Calu3 (cell line): ENCODE measurements at regions not wholly inside any gene's neighbourhood (a gene's known extent, or its start where the extent isn't known, plus 50 kb on each side); places are given as distances from the start of the nearest gene placed in this dataset.
"Not testable (repeated sequence)": the region's sequence is repeated elsewhere in the genome, so short reads cannot be mapped to it uniquely, and the experiment has no call there.

Experiments used
- BruUV-seq: library from RNA; stranded (reverse); fragments of 400-500 nt; replicated peaks from 2 replicates; lab custom pipeline; 2021; lab: Mats Ljungman, UMichigan
- CTCF ChIA-PET: fragments of 300-600 bp; sonication (Branson Sonifier 250); formaldehyde crosslinking; loops from one replicate; lab custom pipeline; 2022; ENCODE audit warnings: antibody characterized with exemption; lab: Charles Lee
- DNase-seq: peaks from one replicate; pipeline ENCODE4 v3.0.0; 2022
- H3K27ac Mint-ChIP-seq: one replicate; pipeline ENCODE4 v1.8.0; 2022; ENCODE audit warnings: mixed read lengths; ENCODE audit not compliant: unreplicated experiment
- H3K27me3 Mint-ChIP-seq: one replicate; pipeline ENCODE4 v1.8.0; 2022; ENCODE audit warnings: mixed read lengths; ENCODE audit not compliant: unreplicated experiment
- H3K36me3 Mint-ChIP-seq: one replicate; pipeline ENCODE4 v1.8.0; 2022; ENCODE audit warnings: mild to moderate bottlenecking, moderate library complexity, mixed read lengths; ENCODE audit not compliant: insufficient read depth, unreplicated experiment
- H3K4me1 Mint-ChIP-seq: one replicate; pipeline ENCODE4 v1.8.0; 2022; ENCODE audit warnings: mild to moderate bottlenecking, low read depth, mixed read lengths; ENCODE audit not compliant: unreplicated experiment
- H3K4me3 Mint-ChIP-seq: one replicate; pipeline ENCODE4 v1.8.0; 2022; ENCODE audit warnings: mild to moderate bottlenecking, low read depth, moderate library complexity, mixed read lengths; ENCODE audit not compliant: unreplicated experiment
- H3K9me3 Mint-ChIP-seq: one replicate; pipeline ENCODE4 v1.8.0; 2022; ENCODE audit warnings: low read depth, mixed read lengths; ENCODE audit not compliant: unreplicated experiment
- intact Hi-C: fragments of 100-400 bp; cut with micrococcal nuclease; formaldehyde crosslinking; loops from one replicate; pipeline ENCODE4 v1.10.0; 2022; ENCODE audit not compliant: unreplicated experiment
- TF ChIP-seq, protein P1 (sequence below): fragments of 200-600 bp; IDR thresholded peaks from one replicate; pipeline ENCODE4 v1.8.0; 2022; ENCODE audit warnings: antibody characterized with exemption; ENCODE audit not compliant: unreplicated experiment

DNA sequence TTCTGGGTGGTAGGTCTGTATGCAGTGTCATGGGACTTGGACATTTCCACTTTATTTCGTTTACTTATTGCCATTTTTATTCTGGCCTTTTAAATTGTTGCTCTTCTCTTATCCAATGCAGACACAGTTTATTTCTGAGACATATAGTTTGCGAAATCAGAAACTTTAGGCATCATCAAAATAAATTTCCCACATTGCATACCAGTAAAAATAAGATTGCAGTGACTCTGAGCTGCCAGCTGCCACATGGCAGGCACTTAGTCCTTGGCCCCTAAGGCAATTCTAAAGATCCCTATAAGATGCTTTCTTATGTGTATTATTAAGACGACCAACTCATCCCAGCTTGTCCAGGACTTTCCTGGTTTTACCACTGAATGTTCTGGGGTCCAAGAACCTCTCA, 81.8 kb upstream of the ANKRD1 start:
- CTCF ChIA-PET: no interaction called here
- Mint-ChIP-seq H3K27ac (no peak overlapping the region), H3K4me1 (no peaks in the 10 kb centered on the region), H3K4me3 (no peak overlapping the region), H3K36me3 (peaks cover 4% of the 10 kb centered on the region), H3K9me3 (no peaks in the 10 kb centered on the region), H3K27me3 (no peaks in the 10 kb centered on the region)
- TF ChIP-seq, protein P1, sequence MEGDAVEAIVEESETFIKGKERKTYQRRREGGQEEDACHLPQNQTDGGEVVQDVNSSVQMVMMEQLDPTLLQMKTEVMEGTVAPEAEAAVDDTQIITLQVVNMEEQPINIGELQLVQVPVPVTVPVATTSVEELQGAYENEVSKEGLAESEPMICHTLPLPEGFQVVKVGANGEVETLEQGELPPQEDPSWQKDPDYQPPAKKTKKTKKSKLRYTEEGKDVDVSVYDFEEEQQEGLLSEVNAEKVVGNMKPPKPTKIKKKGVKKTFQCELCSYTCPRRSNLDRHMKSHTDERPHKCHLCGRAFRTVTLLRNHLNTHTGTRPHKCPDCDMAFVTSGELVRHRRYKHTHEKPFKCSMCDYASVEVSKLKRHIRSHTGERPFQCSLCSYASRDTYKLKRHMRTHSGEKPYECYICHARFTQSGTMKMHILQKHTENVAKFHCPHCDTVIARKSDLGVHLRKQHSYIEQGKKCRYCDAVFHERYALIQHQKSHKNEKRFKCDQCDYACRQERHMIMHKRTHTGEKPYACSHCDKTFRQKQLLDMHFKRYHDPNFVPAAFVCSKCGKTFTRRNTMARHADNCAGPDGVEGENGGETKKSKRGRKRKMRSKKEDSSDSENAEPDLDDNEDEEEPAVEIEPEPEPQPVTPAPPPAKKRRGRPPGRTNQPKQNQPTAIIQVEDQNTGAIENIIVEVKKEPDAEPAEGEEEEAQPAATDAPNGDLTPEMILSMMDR: no peak
- no peak for DNase-seq
- no TSS peak for BruUV-seq
- intact Hi-C loops: loop anchor here (10.0 kb wide), 1 partner anchor 88 kb away; no protein-coding TSS in a partner anchor

- CTCF ChIA-PET, H3K36me3 Mint-ChIP-seq: not testable (repeated sequence)
Observed at GRCh38 chr10:91003379-91003778, 82.5 kb upstream of the ANKRD1 start.

GRCh38 chr10:91005276-91005675, 84.4 kb upstream of the ANKRD1 start:
- not testable (repeated sequence) for H3K4me1 Mint-ChIP-seq, H3K36me3 Mint-ChIP-seq, DNase-seq, H3K27ac Mint-ChIP-seq, H3K9me3 Mint-ChIP-seq, BruUV-seq, H3K27me3 Mint-ChIP-seq, H3K4me3 Mint-ChIP-seq
- CTCF ChIA-PET: interaction anchor here (0.9 kb wide), 1 partner anchor 93 kb away, joined by 3 read pairs; no protein-coding TSS in a partner anchor
- intact Hi-C loops: loop anchor here (10.0 kb wide), 1 partner anchor 90 kb away; no protein-coding TSS in a partner anchor

More at GRCh38 chr10:91003379-91003778, 82.5 kb upstream of the ANKRD1 start:
- not testable (repeated sequence) for BruUV-seq, H3K9me3 Mint-ChIP-seq, H3K4me3 Mint-ChIP-seq, H3K27me3 Mint-ChIP-seq, H3K27ac Mint-ChIP-seq, DNase-seq, H3K4me1 Mint-ChIP-seq
- intact Hi-C loops: loop anchor here (10.0 kb wide), 1 partner anchor 89 kb away; no protein-coding TSS in a partner anchor

- no peaks in the 10 kb centered on the region for H3K9me3 Mint-ChIP-seq
- no TSS peak for BruUV-seq
- peaks cover 9% of the 10 kb centered on the region for H3K4me1 Mint-ChIP-seq
- TF ChIP-seq, protein P1: peak; percentile 68
- H3K36me3 Mint-ChIP-seq: no peaks in the 10 kb centered on the region
- H3K27ac Mint-ChIP-seq: no peak overlapping the region
- H3K4me3 Mint-ChIP-seq: no peak overlapping the region
- CTCF ChIA-PET: interaction anchor here (0.6 to 0.9 kb wide), 3 partner anchors 94 to 364 kb away, joined by 3 read pairs; no protein-coding TSS in a partner anchor
- no peaks in the 10 kb centered on the region for H3K27me3 Mint-ChIP-seq
- peak; percentile 66 for DNase-seq
- intact Hi-C loops: loop anchor here (2.0 to 10.0 kb wide), 2 partner anchors 91 to 245 kb away; no protein-coding TSS in a partner anchor
Observed at GRCh38 chr10:91006001-91006751, 85.3 kb upstream of the ANKRD1 start.

- Mint-ChIP-seq H3K4me1 (peaks cover 9% of the 10 kb centered on the region), H3K9me3 (no peaks in the 10 kb centered on the region), H3K36me3 (no peaks in the 10 kb centered on the region), H3K27ac (no peak overlapping the region), H3K4me3 (no peak overlapping the region), H3K27me3 (peaks cover 2% of the 10 kb centered on the region)
- TF ChIP-seq, protein P1: no peak
- BruUV-seq: no TSS peak
- no peak for DNase-seq
- CTCF ChIA-PET: interaction anchor here (0.6 kb wide), 2 partner anchors 95 to 364 kb away, joined by 3 read pairs; no protein-coding TSS in a partner anchor
- intact Hi-C loops: loop anchor here (2.0 to 10.0 kb wide), 2 partner anchors 92 to 244 kb away; no protein-coding TSS in a partner anchor
Observed at GRCh38 chr10:91006752-91007346, 86.0 kb upstream of the ANKRD1 start.
